GM12878 (cell line): ENCODE measurements at regions not wholly inside any gene's neighbourhood (a gene's known extent, or its start where the extent isn't known, plus 50 kb on each side); places are given as distances from the start of the nearest gene placed in this dataset.

Experiments
- ATAC-seq: fragments of 200-7000 bp; cut with Tn5 transposase; 3 replicates; pipeline ENCODE4 v1.9.1; 2020; ENCODE audit warnings: mild to moderate bottlenecking, moderate library complexity
- BruUV-seq: library from RNA; stranded (reverse); fragments of 400-500 nt; replicated peaks from 2 replicates; lab custom pipeline; 2021; lab: Mats Ljungman, UMichigan
- CTCF ChIA-PET: fragments of 300-600 bp; sonication (Branson Sonifier 250); formaldehyde crosslinking; extraction: SDS; loops from one replicate; lab custom pipeline; 2021; ENCODE audit warnings: inconsistent platforms; lab: Yijun Ruan, JAX
- POLR2A ChIA-PET: fragments of 350-600 bp; formaldehyde crosslinking; extraction: SDS; loops from one replicate; lab custom pipeline; 2021; ENCODE audit warnings: inconsistent platforms; lab: Charles Lee
- RAD21 ChIA-PET: fragments of 300-600 bp; sonication (Branson Sonifier 250); formaldehyde crosslinking; loops from one replicate; lab custom pipeline; 2023; ENCODE audit warnings: antibody characterized with exemption; ENCODE audit not compliant: unreplicated experiment; lab: Charles Lee
- SMC1A ChIA-PET: fragments of 300-600 bp; sonication (Branson Sonifier 250); formaldehyde crosslinking; loops from one replicate; lab custom pipeline; 2023; ENCODE audit not compliant: unreplicated experiment, uncharacterized antibody; lab: Charles Lee
- DNase-seq: peaks from one replicate; pipeline ENCODE4 v3.0.0-alpha.2; 2011; ENCODE audit warnings: low read depth, low spot score
- FAIRE-seq: peaks from 3 replicates; lab custom pipeline; 2011; peaks lifted over from hg19 to GRCh38; lab: Jason Lieb, UNC
- H2AFZ ChIP-seq: 2 replicates; pipeline ENCODE4 v1.6.0; 2011; ENCODE audit warnings: low read depth, low read length, control low read depth; ENCODE audit not compliant: control insufficient read depth
- H3K27ac ChIP-seq: 2 replicates; pipeline ENCODE4 v1.5.1; 2011; ENCODE audit warnings: control low read depth; ENCODE audit not compliant: control insufficient read depth, insufficient read depth
- H3K27me3 ChIP-seq, 2 experiments: replicated peaks in 1 of 2; 2 replicates each; pipeline versions ENCODE4 v1.6.0 to v1.6.1; 2011; ENCODE audit warnings: low read length in 1 of 2; ENCODE audit not compliant: control insufficient read depth in 2 of 2, insufficient read depth in 2 of 2
- H3K36me3 ChIP-seq, 2 experiments: 2 replicates each; pipeline ENCODE4 v1.5.1; 2011; ENCODE audit warnings: low read length in 1 of 2; ENCODE audit not compliant: control insufficient read depth in 2 of 2, insufficient read depth in 2 of 2
- H3K4me1 ChIP-seq: 2 replicates; pipeline ENCODE4 v1.6.1; 2011; ENCODE audit warnings: mild to moderate bottlenecking, low read length, moderate library complexity, mixed read lengths; ENCODE audit not compliant: control insufficient read depth, insufficient read depth
- H3K4me2 ChIP-seq: 2 replicates; pipeline ENCODE4 v1.6.0; 2011; ENCODE audit warnings: control low read depth; ENCODE audit not compliant: control insufficient read depth, insufficient read depth
- H3K4me3 ChIP-seq: fragments of 200-600 bp; sonication (generic); 2 replicates; pipeline ENCODE4 v1.5.1; 2016
- H3K79me2 ChIP-seq: 2 replicates; pipeline ENCODE4 v1.6.0; 2011; ENCODE audit warnings: low read length; ENCODE audit not compliant: control insufficient read depth, insufficient read depth
- H3K9ac ChIP-seq: 2 replicates; pipeline ENCODE4 v1.8.0; 2011; ENCODE audit warnings: low read length, control low read depth, mixed read lengths; ENCODE audit not compliant: control insufficient read depth, insufficient read depth
- H3K9me3 ChIP-seq: replicated peaks from 3 replicates; pipeline ENCODE4 v1.5.1; 2011; ENCODE audit warnings: mild to moderate bottlenecking, low read length; ENCODE audit not compliant: control insufficient read depth, insufficient read depth
- H4K20me1 ChIP-seq: 2 replicates; pipeline ENCODE4 v1.6.0; 2011; ENCODE audit not compliant: control insufficient read depth, insufficient read depth
- ATF3 ChIP-seq: IDR thresholded peaks from 2 replicates; pipeline ENCODE4 v1.6.1; 2011; ENCODE audit warnings: low read depth, mild to moderate bottlenecking, low read length, moderate library complexity, borderline replicate concordance; ENCODE audit errors: extremely low read depth
- CBX5 ChIP-seq: sonication (generic); IDR thresholded peaks from 2 replicates; pipeline ENCODE4 v1.6.1; 2016; ENCODE audit warnings: low read depth, moderate library complexity, mild to moderate bottlenecking, inconsistent platforms
- CHD1 ChIP-seq: IDR thresholded peaks from 2 replicates; pipeline ENCODE4 v1.6.1; 2012; ENCODE audit warnings: low read depth, low read length, improper control_type of control experiment
- HDAC6 ChIP-seq: fragments of 200-600 bp; sonication (generic); IDR thresholded peaks from one replicate; pipeline ENCODE4 v1.8.0; 2017; ENCODE audit warnings: antibody characterized with exemption; ENCODE audit not compliant: unreplicated experiment
- HSF1 ChIP-seq: fragments of 150-350 bp; IDR thresholded peaks from 2 replicates; pipeline ENCODE4 v1.6.1; 2014; ENCODE audit warnings: mild to moderate bottlenecking, low read depth, low read length
- MYB ChIP-seq: fragments of 150-350 bp; IDR thresholded peaks from 2 replicates; pipeline ENCODE4 v1.6.1; 2014; ENCODE audit warnings: mild to moderate bottlenecking, low read depth, low read length, borderline replicate concordance
- PAX5 ChIP-seq: IDR thresholded peaks from 2 replicates; pipeline ENCODE4 v1.6.1; 2011; ENCODE audit warnings: low read depth, low read length, borderline replicate concordance
- PRDM15 ChIP-seq: fragments of 450-650 bp; formaldehyde crosslinking; IDR thresholded peaks from 2 replicates; pipeline ENCODE4 v1.4.0; 2020; ENCODE audit warnings: mild to moderate bottlenecking, moderate library complexity
- ZBTB4 ChIP-seq: fragments of 450-650 bp; formaldehyde crosslinking; IDR thresholded peaks from 2 replicates; pipeline ENCODE4 v1.4.0; 2022; ENCODE audit warnings: mild to moderate bottlenecking, moderate library complexity
- WGBS: methylation state at CpG from one replicate; pipeline ENCODE4 v1.1.6; 2016; ENCODE audit warnings: low lambda C conversion rate; ENCODE audit not compliant: insufficient replicate concordance, insufficient coverage; ENCODE audit errors: missing lambda C conversion rate; 5-methylcytosine and 5-hydroxymethylcytosine counted together
- in situ Hi-C: fragments of 300-500 bp; cut with MboI; formaldehyde crosslinking; loops from 9 replicates; pipeline ENCODE4 v1.14.3; 2018; ENCODE audit warnings: mixed read lengths
- intact Hi-C: fragments of 100-400 bp; cut with micrococcal nuclease; formaldehyde crosslinking; loops from one replicate; pipeline ENCODE4 v1.14.2; 2022; ENCODE audit not compliant: unreplicated experiment

GRCh38 chr6:105951322-105951721 lies 134.8 kb upstream of the PRDM1 start:
- H2AFZ ChIP-seq: no peak overlapping the region
- H3K4me3 ChIP-seq: no peak overlapping the region
- ChIA-PET CTCF (interaction anchor here (0.7 to 1.2 kb wide), 2 partner anchors 38 to 104 kb away, joined by 3 to 4 read pairs; no protein-coding TSS in a partner anchor), SMC1A (interaction anchor here (0.7 to 1.0 kb wide), 2 partner anchors 9 to 82 kb away, joined by 3 read pairs; no protein-coding TSS in a partner anchor), RAD21 (interaction anchor here (1.3 kb wide), 1 partner anchor 12 kb away, joined by 3 read pairs; no protein-coding TSS in a partner anchor), POLR2A (no interaction called here)
- no peaks in the 10 kb centered on the region for H3K36me3 ChIP-seq
- DNase-seq (no peak), FAIRE-seq (no peak), ATAC-seq (no peak)
- no peak overlapping the region for H3K4me2 ChIP-seq
- no TSS peak for BruUV-seq
- 63% methylated on average over 4 of the region's 4 CpGs for WGBS
- no peaks in the 10 kb centered on the region for H3K4me1 ChIP-seq
- in situ Hi-C loops (no loop called here), intact Hi-C loops (no loop called here)
- no peak overlapping the region for H3K9ac ChIP-seq
- H4K20me1 ChIP-seq: no peaks in the 10 kb centered on the region
- TF ChIP-seq ATF3: no peak
- TF ChIP-seq ZBTB4 (CRISPR knock-in tag): no peak
- no peak for TF ChIP-seq HSF1
- no peak for TF ChIP-seq HDAC6
- no peak for TF ChIP-seq MYB
- no peak for TF ChIP-seq PRDM15 (CRISPR knock-in tag)
- no peak for TF ChIP-seq CBX5
- TF ChIP-seq PAX5: no peak
- no peak for TF ChIP-seq CHD1
- peaks cover 0 to 3% of the 10 kb centered on the region in 2 experiments; a peak in 1 of 4 replicates for H3K27me3 ChIP-seq
- no peaks in the 10 kb centered on the region for H3K9me3 ChIP-seq
- H3K27ac ChIP-seq: no peak overlapping the region
- no peaks in the 10 kb centered on the region for H3K79me2 ChIP-seq
